ENCODE measurements at regions not wholly inside any gene's neighbourhood (a gene's known extent, or its start where the extent isn't known, plus 50 kb on each side); places are given as distances from the start of the nearest gene placed in this dataset.

- TF ChIP-seq, protein P1, sequence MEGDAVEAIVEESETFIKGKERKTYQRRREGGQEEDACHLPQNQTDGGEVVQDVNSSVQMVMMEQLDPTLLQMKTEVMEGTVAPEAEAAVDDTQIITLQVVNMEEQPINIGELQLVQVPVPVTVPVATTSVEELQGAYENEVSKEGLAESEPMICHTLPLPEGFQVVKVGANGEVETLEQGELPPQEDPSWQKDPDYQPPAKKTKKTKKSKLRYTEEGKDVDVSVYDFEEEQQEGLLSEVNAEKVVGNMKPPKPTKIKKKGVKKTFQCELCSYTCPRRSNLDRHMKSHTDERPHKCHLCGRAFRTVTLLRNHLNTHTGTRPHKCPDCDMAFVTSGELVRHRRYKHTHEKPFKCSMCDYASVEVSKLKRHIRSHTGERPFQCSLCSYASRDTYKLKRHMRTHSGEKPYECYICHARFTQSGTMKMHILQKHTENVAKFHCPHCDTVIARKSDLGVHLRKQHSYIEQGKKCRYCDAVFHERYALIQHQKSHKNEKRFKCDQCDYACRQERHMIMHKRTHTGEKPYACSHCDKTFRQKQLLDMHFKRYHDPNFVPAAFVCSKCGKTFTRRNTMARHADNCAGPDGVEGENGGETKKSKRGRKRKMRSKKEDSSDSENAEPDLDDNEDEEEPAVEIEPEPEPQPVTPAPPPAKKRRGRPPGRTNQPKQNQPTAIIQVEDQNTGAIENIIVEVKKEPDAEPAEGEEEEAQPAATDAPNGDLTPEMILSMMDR (IDR thresholded peaks at IDR 0.05; ENCODE audit: poor library complexity, severe bottlenecking), result no peak
- TF ChIP-seq TAF1 (IDR thresholded peaks at IDR 0.05; ENCODE audit: low read depth) (no peak), EP300 (conservative IDR thresholded peaks at IDR 0.05; ENCODE audit: poor library complexity, severe bottlenecking) (no peak), REST (IDR thresholded peaks at IDR 0.05; ENCODE audit: borderline replicate concordance) (no peak), RAD21 (conservative IDR thresholded peaks at IDR 0.05) (no peak), EZH2 (IDR thresholded peaks at IDR 0.05; ENCODE audit: borderline replicate concordance, insufficient read depth, low read length, poor library complexity, severe bottlenecking) (no peak)
Observed at GRCh38 chr15:80321853-80322252, 69.8 kb upstream of the CTXND1 start.

Data from neural cell (in vitro differentiated cells).